GM18511 (cell line): ENCODE measurements at regions not wholly inside any gene's neighbourhood (a gene's known extent, or its start where the extent isn't known, plus 50 kb on each side); places are given as distances from the start of the nearest gene placed in this dataset.
A peak's percentile ranks its signal among the peaks of the same experiment; 100 is the strongest.
"Not testable (repeated sequence)": the region's sequence is repeated elsewhere in the genome, so short reads cannot be mapped to it uniquely, and the experiment has no call there.

ENCODE experiments used
- ATAC-seq: cut with Tn5 transposase; IDR thresholded peaks from one replicate; pipeline ENCODE4 v1.9.1; 2021; ENCODE audit warnings: mild to moderate bottlenecking, moderate library complexity; ENCODE audit not compliant: unreplicated experiment

GRCh38 chr3:43236008-43236407, 50.3 kb upstream of the SNRK start:
- ATAC-seq, result no peak

- ATAC-seq, result no peak
These were observed 53.3 kb upstream of the SNRK start for GRCh38 chr3:43233062-43233461.

GRCh38 chr3:43231276-43232000, 54.9 kb upstream of the SNRK start:
- ATAC-seq, result no peak

- not testable (repeated sequence) for ATAC-seq
These were observed 56.5 kb upstream of the SNRK start for GRCh38 chr3:43229865-43230264.

- not testable (repeated sequence) for ATAC-seq
These were observed 58.7 kb upstream of the SNRK start for GRCh38 chr3:43227685-43228084.

GRCh38 chr3:43224405-43225073, 61.8 kb upstream of the SNRK start:
- no peak for ATAC-seq

GRCh38 chr3:43223670-43224364, 62.5 kb upstream of the SNRK start:
- ATAC-seq, result no peak

- ATAC-seq, result no peak
These were observed 63.8 kb upstream of the SNRK start for GRCh38 chr3:43222590-43222989.

GRCh38 chr3:43221076-43221475, 65.3 kb upstream of the SNRK start:
- no peak for ATAC-seq

- no peak for ATAC-seq
These were observed 66.7 kb upstream of the SNRK start for GRCh38 chr3:43219616-43220015.

- no peak for ATAC-seq
These were observed 67.4 kb upstream of the SNRK start for GRCh38 chr3:43218921-43219320.

- no peak for ATAC-seq
These were observed 68.2 kb upstream of the SNRK start for GRCh38 chr3:43218156-43218555.

- ATAC-seq, result no peak
These were observed 68.7 kb upstream of the SNRK start for GRCh38 chr3:43217633-43218032.

GRCh38 chr3:43217206-43217605, 69.1 kb upstream of the SNRK start:
- ATAC-seq, result no peak

- ATAC-seq, result no peak
These were observed 70.6 kb upstream of the SNRK start for GRCh38 chr3:43215663-43216275.

GRCh38 chr3:43215138-43215537, 71.2 kb upstream of the SNRK start:
- no peak for ATAC-seq

GRCh38 chr3:43214616-43215015, 71.7 kb upstream of the SNRK start:
- no peak for ATAC-seq

GRCh38 chr3:43213631-43214030, 72.7 kb upstream of the SNRK start:
- peak; percentile 55 for ATAC-seq

GRCh38 chr3:43212914-43213611, 73.3 kb upstream of the SNRK start:
- ATAC-seq, result peak; percentile 39

GRCh38 chr3:43211681-43212080, 74.7 kb upstream of the SNRK start:
- ATAC-seq, result no peak
